ENCODE measurements at regions not wholly inside any gene's neighbourhood (a gene's known extent, or its start where the extent isn't known, plus 50 kb on each side); places are given as distances from the start of the nearest gene placed in this dataset.

DNA sequence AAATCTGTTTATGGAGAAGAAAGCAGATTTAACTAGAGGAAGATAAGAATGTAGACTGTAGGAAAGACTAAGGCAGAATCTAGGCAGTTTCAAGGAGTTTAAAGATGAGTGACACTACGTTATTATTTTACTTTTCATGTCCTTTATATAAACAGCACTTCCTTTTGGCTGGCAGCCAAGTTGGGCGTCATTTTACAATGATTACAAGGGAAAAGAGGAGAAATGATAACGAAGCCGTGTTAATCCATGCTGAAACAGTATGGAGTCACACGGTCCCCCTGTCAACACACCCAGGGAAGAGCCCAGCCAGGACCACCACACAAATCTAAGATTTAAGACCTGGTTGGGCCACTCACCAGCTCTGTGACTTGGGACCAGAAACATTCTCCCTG, 83.7 kb upstream of the NEO1 start:
- Histone ChIP-seq H3K27me3 (replicated peaks; ENCODE audit: insufficient read depth, low read depth, low read length, poor library complexity) (no peaks in the 10 kb centered on the region), H3K9me3 (ENCODE audit: low read depth, low read length, poor library complexity, severe bottlenecking) (no peaks in the 10 kb centered on the region), H3K4me1 (ENCODE audit: insufficient read depth, low read length, poor library complexity, severe bottlenecking) (peaks cover 8% of the 10 kb centered on the region), H3K36me3 (ENCODE audit: insufficient read depth, low read length, poor library complexity, severe bottlenecking) (no peaks in the 10 kb centered on the region), H3K4me3 (ENCODE audit: low read depth, low read length, poor library complexity, severe bottlenecking) (no peak overlapping the region), H3K27ac (ENCODE audit: low read depth, low read length, poor library complexity, severe bottlenecking) (no peak overlapping the region)
- BruUV-seq (replicated peaks) = no TSS peak
- intact Hi-C loops (cut with micrococcal nuclease; ENCODE audit: unreplicated experiment) = no loop called here
- DNase-seq (ENCODE audit: low spot score) = peak; percentile 64
- POLR2A ChIA-PET (ENCODE audit: low non-redundant PET) = no interaction called here
- TF ChIP-seq, protein P1, sequence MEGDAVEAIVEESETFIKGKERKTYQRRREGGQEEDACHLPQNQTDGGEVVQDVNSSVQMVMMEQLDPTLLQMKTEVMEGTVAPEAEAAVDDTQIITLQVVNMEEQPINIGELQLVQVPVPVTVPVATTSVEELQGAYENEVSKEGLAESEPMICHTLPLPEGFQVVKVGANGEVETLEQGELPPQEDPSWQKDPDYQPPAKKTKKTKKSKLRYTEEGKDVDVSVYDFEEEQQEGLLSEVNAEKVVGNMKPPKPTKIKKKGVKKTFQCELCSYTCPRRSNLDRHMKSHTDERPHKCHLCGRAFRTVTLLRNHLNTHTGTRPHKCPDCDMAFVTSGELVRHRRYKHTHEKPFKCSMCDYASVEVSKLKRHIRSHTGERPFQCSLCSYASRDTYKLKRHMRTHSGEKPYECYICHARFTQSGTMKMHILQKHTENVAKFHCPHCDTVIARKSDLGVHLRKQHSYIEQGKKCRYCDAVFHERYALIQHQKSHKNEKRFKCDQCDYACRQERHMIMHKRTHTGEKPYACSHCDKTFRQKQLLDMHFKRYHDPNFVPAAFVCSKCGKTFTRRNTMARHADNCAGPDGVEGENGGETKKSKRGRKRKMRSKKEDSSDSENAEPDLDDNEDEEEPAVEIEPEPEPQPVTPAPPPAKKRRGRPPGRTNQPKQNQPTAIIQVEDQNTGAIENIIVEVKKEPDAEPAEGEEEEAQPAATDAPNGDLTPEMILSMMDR (conservative IDR thresholded peaks at IDR 0.05; ENCODE audit: low read depth, low read length) = no peak
- TF ChIP-seq EZH2 (IDR thresholded peaks at IDR 0.05; ENCODE audit: borderline replicate concordance, low read depth, low read length, poor library complexity, severe bottlenecking) = no peak
- CTCF ChIA-PET = no interaction called here

DNA sequence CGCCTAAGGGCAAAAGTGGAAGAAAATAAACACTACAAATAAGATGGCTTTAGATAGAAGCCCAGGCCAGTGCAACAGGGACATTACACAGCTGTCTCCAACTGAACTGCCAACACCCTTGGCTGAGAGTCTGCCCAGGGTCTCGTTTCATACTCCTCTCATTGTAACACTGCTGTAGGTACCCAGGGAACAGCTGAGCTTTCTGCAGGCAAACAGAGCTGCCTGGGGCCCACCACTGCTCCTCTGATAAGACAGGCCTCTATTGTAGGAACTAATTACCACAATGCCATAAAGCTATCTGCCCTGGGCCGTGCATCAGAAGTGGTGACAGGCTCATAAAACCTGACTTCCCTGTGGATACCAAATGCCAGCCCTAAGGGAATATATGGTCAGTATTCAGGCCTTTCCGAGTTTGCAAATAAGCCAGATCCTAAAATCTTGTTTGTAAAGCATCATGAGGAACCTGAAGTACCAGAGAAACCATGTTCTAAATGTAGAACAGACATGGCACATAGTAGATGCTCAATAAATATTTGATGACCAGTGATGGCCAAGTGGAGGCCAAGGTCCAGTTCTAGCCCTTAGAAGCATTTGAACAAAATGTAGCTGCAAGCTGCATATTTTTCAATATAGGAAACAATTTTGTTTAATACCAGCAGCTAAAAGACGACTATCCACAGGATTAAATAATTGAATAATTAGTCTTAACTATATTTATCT, 84.3 kb upstream of the NEO1 start:
- CTCF ChIA-PET = no interaction called here
- no peak overlapping the region for H3K4me3 ChIP-seq (ENCODE audit: low read depth, low read length, poor library complexity, severe bottlenecking)
- no TSS peak for BruUV-seq (replicated peaks)
- no peaks in the 10 kb centered on the region for H3K27me3 ChIP-seq (replicated peaks; ENCODE audit: insufficient read depth, low read depth, low read length, poor library complexity)
- no peak for DNase-seq (ENCODE audit: low spot score)
- no peak for TF ChIP-seq EZH2 (IDR thresholded peaks at IDR 0.05; ENCODE audit: borderline replicate concordance, low read depth, low read length, poor library complexity, severe bottlenecking)
- TF ChIP-seq, protein P1 (conservative IDR thresholded peaks at IDR 0.05; ENCODE audit: low read depth, low read length) = no peak
- POLR2A ChIA-PET (ENCODE audit: low non-redundant PET) = no interaction called here
- intact Hi-C loops (cut with micrococcal nuclease; ENCODE audit: unreplicated experiment) = no loop called here
- no peaks in the 10 kb centered on the region for H3K36me3 ChIP-seq (ENCODE audit: insufficient read depth, low read length, poor library complexity, severe bottlenecking)
- no peaks in the 10 kb centered on the region for H3K9me3 ChIP-seq (ENCODE audit: low read depth, low read length, poor library complexity, severe bottlenecking)
- H3K4me1 ChIP-seq (ENCODE audit: insufficient read depth, low read length, poor library complexity, severe bottlenecking) = peaks cover 8% of the 10 kb centered on the region
- no peak overlapping the region for H3K27ac ChIP-seq (ENCODE audit: low read depth, low read length, poor library complexity, severe bottlenecking)

DNA sequence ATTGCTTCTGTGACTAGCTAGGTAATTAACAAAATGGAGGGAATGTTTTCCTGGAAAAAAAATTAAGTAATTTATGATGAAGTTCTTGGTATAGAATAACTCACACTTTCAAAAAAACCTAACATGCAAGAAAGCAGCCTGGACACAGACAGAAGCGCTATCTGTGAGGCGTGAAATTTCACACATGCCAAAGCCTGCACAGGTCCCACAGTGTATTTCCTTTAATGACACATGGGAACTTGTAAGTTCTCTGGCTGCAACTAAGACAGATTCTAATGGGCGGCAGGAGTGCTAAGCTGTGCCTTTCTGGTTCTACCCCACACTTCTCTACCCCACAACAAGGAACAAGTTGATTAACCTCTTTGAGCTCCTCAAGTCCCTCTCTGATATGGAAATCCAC, 84.9 kb upstream of the NEO1 start:
- H3K4me1 ChIP-seq (ENCODE audit: insufficient read depth, low read length, poor library complexity, severe bottlenecking) = peaks cover 8% of the 10 kb centered on the region
- peaks cover 4% of the 10 kb centered on the region for H3K9me3 ChIP-seq (ENCODE audit: low read depth, low read length, poor library complexity, severe bottlenecking)
- H3K27me3 ChIP-seq (replicated peaks; ENCODE audit: insufficient read depth, low read depth, low read length, poor library complexity) = no peaks in the 10 kb centered on the region
- H3K36me3 ChIP-seq (ENCODE audit: insufficient read depth, low read length, poor library complexity, severe bottlenecking) = no peaks in the 10 kb centered on the region
- no TSS peak for BruUV-seq (replicated peaks)
- intact Hi-C loops (cut with micrococcal nuclease; ENCODE audit: unreplicated experiment) = no loop called here
- no peak overlapping the region for H3K4me3 ChIP-seq (ENCODE audit: low read depth, low read length, poor library complexity, severe bottlenecking)
- POLR2A ChIA-PET (ENCODE audit: low non-redundant PET) = no interaction called here
- no peak overlapping the region for H3K27ac ChIP-seq (ENCODE audit: low read depth, low read length, poor library complexity, severe bottlenecking)
- TF ChIP-seq, protein P1 (conservative IDR thresholded peaks at IDR 0.05; ENCODE audit: low read depth, low read length) = no peak
- TF ChIP-seq EZH2 (IDR thresholded peaks at IDR 0.05; ENCODE audit: borderline replicate concordance, low read depth, low read length, poor library complexity, severe bottlenecking) = no peak
- CTCF ChIA-PET = no interaction called here
- no peak for DNase-seq (ENCODE audit: low spot score)
